ENCODE measurements at regions not wholly inside any gene's neighbourhood (a gene's known extent, or its start where the extent isn't known, plus 50 kb on each side); places are given as distances from the start of the nearest gene placed in this dataset.

- Histone ChIP-seq H3K27ac (ENCODE audit: low read length) (no peak overlapping the region), H3K9me3 (ENCODE audit: control insufficient read depth, insufficient read depth, low read length) (no peaks in the 10 kb centered on the region), H3K36me3 (ENCODE audit: control insufficient read depth, insufficient read depth, low read length) (no peaks in the 10 kb centered on the region), H3K4me3 (ENCODE audit: low read length) (no peak overlapping the region), H3K4me1 (ENCODE audit: control insufficient read depth, insufficient read depth, low read length) (no peaks in the 10 kb centered on the region), H3K27me3 (ENCODE audit: control insufficient read depth, insufficient read depth, low read length) (no peaks in the 10 kb centered on the region)
- no peak for DNase-seq
- H3K36me3 Mint-ChIP-seq = peaks cover 8% of the 10 kb centered on the region
- no peak for ATAC-seq
- no peak overlapping the region for H3K27ac Mint-ChIP-seq
- H3K4me1 Mint-ChIP-seq = no peaks in the 10 kb centered on the region
- no peaks in the 10 kb centered on the region for H3K27me3 Mint-ChIP-seq (ENCODE audit: low read depth in 2 of 2)
- 86% methylated on average over 1 of the region's 1 CpG for WGBS (ENCODE audit: insufficient coverage)
- intact Hi-C loops (cut with micrococcal nuclease) = no loop called here
- H3K4me3 Mint-ChIP-seq = no peak overlapping the region
- TF ChIP-seq CTCF (IDR thresholded peaks at IDR 0.05) = no peak
- peaks cover 12 to 15% of the 10 kb centered on the region in 2 donors for H3K9me3 Mint-ChIP-seq
Observed at GRCh38 chr5:26791433-26791832, 247.0 kb downstream of the CDH9 start.

- H3K27me3 ChIP-seq (ENCODE audit: control insufficient read depth, insufficient read depth, low read length) = no peaks in the 10 kb centered on the region
- WGBS (ENCODE audit: insufficient coverage) = 67% methylated on average over 3 of the region's 3 CpGs
- H3K27ac ChIP-seq (ENCODE audit: low read length) = no peak overlapping the region
- DNase-seq = no peak
- ATAC-seq = no peak
- no peaks in the 10 kb centered on the region for H3K9me3 ChIP-seq (ENCODE audit: control insufficient read depth, insufficient read depth, low read length)
- Mint-ChIP-seq H3K4me3 (no peak overlapping the region), H3K36me3 (peaks cover 8% of the 10 kb centered on the region), H3K9me3 (peaks cover 12 to 15% of the 10 kb centered on the region in 2 donors), H3K4me1 (no peaks in the 10 kb centered on the region), H3K27me3 (ENCODE audit: low read depth in 2 of 2) (no peaks in the 10 kb centered on the region), H3K27ac (no peak overlapping the region)
- TF ChIP-seq CTCF (IDR thresholded peaks at IDR 0.05) = no peak
- intact Hi-C loops (cut with micrococcal nuclease) = no loop called here
- H3K4me1 ChIP-seq (ENCODE audit: control insufficient read depth, insufficient read depth, low read length) = no peaks in the 10 kb centered on the region
- no peaks in the 10 kb centered on the region for H3K36me3 ChIP-seq (ENCODE audit: control insufficient read depth, insufficient read depth, low read length)
- H3K4me3 ChIP-seq (ENCODE audit: low read length) = no peak overlapping the region
Observed at GRCh38 chr5:26791021-26791420, 247.4 kb downstream of the CDH9 start.

GRCh38 chr5:26763215-26763614 is 275.2 kb downstream of the CDH9 start:
- no peaks in the 10 kb centered on the region for H3K4me1 Mint-ChIP-seq
- no peak overlapping the region for H3K4me3 Mint-ChIP-seq
- Histone ChIP-seq H3K4me1 (ENCODE audit: control insufficient read depth, insufficient read depth, low read length) (no peaks in the 10 kb centered on the region), H3K27me3 (ENCODE audit: control insufficient read depth, insufficient read depth, low read length) (no peaks in the 10 kb centered on the region), H3K36me3 (ENCODE audit: control insufficient read depth, insufficient read depth, low read length) (no peaks in the 10 kb centered on the region), H3K27ac (ENCODE audit: low read length) (no peak overlapping the region), H3K9me3 (ENCODE audit: control insufficient read depth, insufficient read depth, low read length) (no peaks in the 10 kb centered on the region), H3K4me3 (ENCODE audit: low read length) (no peak overlapping the region)
- no peaks in the 10 kb centered on the region for H3K27me3 Mint-ChIP-seq (ENCODE audit: low read depth in 2 of 2)
- WGBS (ENCODE audit: insufficient coverage) = no CpG with 5 or more reads among the region's 3 CpGs
- ATAC-seq (no peak), DNase-seq (no peak)
- no peak overlapping the region for H3K27ac Mint-ChIP-seq
- H3K9me3 Mint-ChIP-seq = peaks cover 20 to 30% of the 10 kb centered on the region in 2 donors
- intact Hi-C loops (cut with micrococcal nuclease) = no loop called here
- no peak for TF ChIP-seq CTCF (IDR thresholded peaks at IDR 0.05)
- H3K36me3 Mint-ChIP-seq = peaks cover 17% of the 10 kb centered on the region

GRCh38 chr5:26761446-26761845 is 276.9 kb downstream of the CDH9 start:
- no peak for ATAC-seq
- H3K4me1 Mint-ChIP-seq = no peaks in the 10 kb centered on the region
- peaks cover 18 to 20% of the 10 kb centered on the region in 2 donors for H3K9me3 Mint-ChIP-seq
- TF ChIP-seq CTCF (IDR thresholded peaks at IDR 0.05) = no peak
- intact Hi-C loops (cut with micrococcal nuclease) = no loop called here
- no peak overlapping the region for H3K27ac Mint-ChIP-seq
- H3K4me1 ChIP-seq (ENCODE audit: control insufficient read depth, insufficient read depth, low read length) = no peaks in the 10 kb centered on the region
- peaks cover 8% of the 10 kb centered on the region for H3K36me3 Mint-ChIP-seq
- H3K27ac ChIP-seq (ENCODE audit: low read length) = no peak overlapping the region
- 95% methylated on average over 4 of the region's 4 CpGs for WGBS (ENCODE audit: insufficient coverage)
- no peaks in the 10 kb centered on the region for H3K27me3 Mint-ChIP-seq (ENCODE audit: low read depth in 2 of 2)
- DNase-seq = no peak
- H3K36me3 ChIP-seq (ENCODE audit: control insufficient read depth, insufficient read depth, low read length) = no peaks in the 10 kb centered on the region
- no peak overlapping the region for H3K4me3 Mint-ChIP-seq
- H3K27me3 ChIP-seq (ENCODE audit: control insufficient read depth, insufficient read depth, low read length) = no peaks in the 10 kb centered on the region
- no peak overlapping the region for H3K4me3 ChIP-seq (ENCODE audit: low read length)
- no peaks in the 10 kb centered on the region for H3K9me3 ChIP-seq (ENCODE audit: control insufficient read depth, insufficient read depth, low read length)
